ENCODE measurements at regions not wholly inside any gene's neighbourhood (a gene's known extent, or its start where the extent isn't known, plus 50 kb on each side); places are given as distances from the start of the nearest gene placed in this dataset.
"Not testable (repeated sequence)": the region's sequence is repeated elsewhere in the genome, so short reads cannot be mapped to it uniquely, and the experiment has no call there.

DNA sequence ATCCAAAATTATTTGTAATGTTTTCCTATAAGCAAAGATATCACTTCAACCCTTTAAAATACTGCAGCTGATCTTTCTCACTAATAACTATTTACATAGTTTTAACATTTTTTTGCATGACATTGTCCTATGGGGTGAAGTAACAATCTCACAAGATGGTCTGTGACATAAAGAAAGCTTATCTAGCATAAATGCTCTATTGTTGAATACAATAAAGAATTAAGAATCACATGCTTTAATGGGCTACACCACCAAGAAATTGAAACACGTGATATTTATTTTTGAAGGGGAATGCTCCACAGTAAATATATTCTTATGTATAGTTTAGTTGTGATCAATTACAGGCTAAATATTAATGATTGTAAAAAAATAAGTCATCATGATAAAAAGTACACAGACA, 441.1 kb downstream of the PTH2R start:
- H3K27ac Mint-ChIP-seq, result no peak overlapping the region
- no peaks in the 10 kb centered on the region for H3K4me1 Mint-ChIP-seq (ENCODE audit: low read depth)
- peaks cover 5% of the 10 kb centered on the region for H3K9me3 Mint-ChIP-seq
- H3K4me3 Mint-ChIP-seq, result no peak overlapping the region
- H3K27me3 Mint-ChIP-seq (ENCODE audit: low read depth), result no peaks in the 10 kb centered on the region
- no peaks in the 10 kb centered on the region for H3K36me3 Mint-ChIP-seq (ENCODE audit: low read depth)

DNA sequence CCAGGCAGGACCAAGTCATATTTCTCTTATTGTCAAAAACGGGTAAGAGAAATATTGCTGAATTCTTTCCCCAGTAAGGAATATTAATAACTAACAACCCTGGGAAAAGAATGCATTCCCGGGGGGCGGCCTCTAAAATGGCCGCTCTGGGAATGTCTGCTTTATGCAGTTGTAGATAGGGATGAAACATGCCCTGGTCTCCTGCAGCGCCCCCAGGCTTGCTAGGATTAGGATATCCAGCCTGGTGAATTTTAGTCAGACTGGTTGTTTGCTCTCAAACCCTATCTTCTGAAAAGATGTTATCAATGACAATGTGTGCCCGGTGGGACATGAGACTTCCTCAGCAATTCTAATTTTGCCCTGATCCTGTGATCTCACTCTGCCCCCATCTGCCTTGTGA, 448.1 kb downstream of the PTH2R start:
- Mint-ChIP-seq H3K9me3 (peaks cover 21% of the 10 kb centered on the region), H3K27ac (no peak overlapping the region), H3K36me3 (ENCODE audit: low read depth) (no peaks in the 10 kb centered on the region), H3K27me3 (ENCODE audit: low read depth) (no peaks in the 10 kb centered on the region), H3K4me3 (no peak overlapping the region), H3K4me1 (ENCODE audit: low read depth) (no peaks in the 10 kb centered on the region)

DNA sequence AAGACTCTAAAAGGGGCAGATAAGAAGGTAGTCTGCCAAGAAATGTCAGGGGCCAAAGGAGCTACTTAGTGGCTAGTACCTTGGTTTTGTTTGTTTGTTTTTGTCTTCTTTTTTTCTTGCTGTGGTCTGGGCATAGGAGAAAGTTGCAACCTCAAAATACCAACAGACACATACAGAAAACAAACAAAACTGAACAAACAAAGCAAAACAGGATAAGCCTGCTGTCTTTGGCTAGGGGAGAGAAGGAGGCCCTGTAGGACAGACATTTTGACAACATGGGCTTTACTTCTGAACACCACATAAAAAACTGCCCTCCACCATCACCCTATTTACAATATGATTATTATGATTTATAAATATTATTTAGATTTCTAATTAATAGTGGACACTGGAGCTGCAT, 460.8 kb downstream of the PTH2R start:
- H3K36me3 Mint-ChIP-seq (ENCODE audit: low read depth), result no peaks in the 10 kb centered on the region
- H3K27ac Mint-ChIP-seq, result no peak overlapping the region
- no peak overlapping the region for H3K4me3 Mint-ChIP-seq
- no peaks in the 10 kb centered on the region for H3K27me3 Mint-ChIP-seq (ENCODE audit: low read depth)
- no peaks in the 10 kb centered on the region for H3K4me1 Mint-ChIP-seq (ENCODE audit: low read depth)
- H3K9me3 Mint-ChIP-seq, result no peaks in the 10 kb centered on the region

DNA sequence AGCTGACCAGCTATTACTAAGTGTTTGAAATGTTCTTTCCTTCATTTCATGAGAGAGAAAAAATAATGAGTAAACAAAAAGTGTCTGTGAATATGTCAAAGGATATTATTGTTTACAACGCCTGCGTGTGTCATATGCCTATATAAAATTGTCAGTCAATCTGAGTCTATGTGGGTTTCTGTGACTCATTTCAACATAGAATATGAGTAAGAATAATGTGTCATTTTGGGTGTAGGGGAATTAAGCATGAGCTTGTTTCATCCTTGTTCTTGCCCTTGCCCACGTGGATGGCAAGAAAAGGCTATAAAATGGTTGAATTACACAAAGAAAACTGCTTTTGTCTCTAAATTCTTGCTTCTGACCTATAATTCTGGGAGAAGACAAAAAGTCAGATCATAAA, 466.0 kb downstream of the PTH2R start:
- Mint-ChIP-seq H3K27ac (no peak overlapping the region), H3K9me3 (no peaks in the 10 kb centered on the region), H3K4me1 (ENCODE audit: low read depth) (no peaks in the 10 kb centered on the region), H3K36me3 (ENCODE audit: low read depth) (no peaks in the 10 kb centered on the region), H3K27me3 (ENCODE audit: low read depth) (no peaks in the 10 kb centered on the region), H3K4me3 (no peak overlapping the region)

DNA sequence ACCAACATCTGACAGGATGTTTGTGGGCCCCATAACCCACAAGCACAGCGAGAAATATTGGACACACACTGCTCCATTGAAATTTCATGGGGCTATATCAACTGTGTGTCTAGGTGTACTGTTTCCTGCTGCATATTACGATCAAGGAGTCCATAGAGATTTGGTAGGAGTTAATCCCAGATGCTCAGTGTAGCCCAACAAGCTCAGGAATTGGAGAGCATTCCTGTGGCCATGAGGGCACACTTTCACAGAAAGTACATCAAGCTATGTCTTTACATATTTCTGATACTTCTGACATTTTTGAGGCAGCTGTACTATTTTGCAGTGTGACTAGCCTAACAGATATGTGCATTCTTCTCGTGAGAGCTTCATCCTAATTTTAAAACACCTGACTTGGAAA, 473.1 kb downstream of the PTH2R start:
- no peaks in the 10 kb centered on the region for H3K27me3 Mint-ChIP-seq (ENCODE audit: low read depth)
- H3K27ac Mint-ChIP-seq, result no peak overlapping the region
- no peaks in the 10 kb centered on the region for H3K9me3 Mint-ChIP-seq
- H3K4me3 Mint-ChIP-seq, result no peak overlapping the region
- H3K36me3 Mint-ChIP-seq (ENCODE audit: low read depth), result no peaks in the 10 kb centered on the region
- H3K4me1 Mint-ChIP-seq (ENCODE audit: low read depth), result no peaks in the 10 kb centered on the region

DNA sequence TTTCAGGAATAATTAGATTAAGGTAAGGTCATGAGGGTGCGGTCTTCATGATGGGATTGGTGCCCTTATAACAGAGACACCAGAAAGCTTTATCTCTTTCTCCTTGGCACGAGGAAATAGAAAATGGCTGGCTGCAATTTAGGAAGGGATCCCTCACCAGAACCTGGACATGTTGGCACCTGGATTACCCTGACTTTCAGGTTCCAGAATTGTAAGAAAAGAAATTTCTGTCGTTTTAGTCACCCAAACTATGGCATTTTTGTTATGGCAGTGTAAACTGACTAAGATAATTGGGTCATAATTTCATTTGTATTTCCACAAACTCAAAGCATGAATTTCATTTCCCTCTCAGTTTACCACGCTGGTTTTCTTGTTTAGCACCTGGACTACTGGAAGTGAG, 473.6 kb downstream of the PTH2R start:
- H3K27ac Mint-ChIP-seq, result no peak overlapping the region
- no peaks in the 10 kb centered on the region for H3K9me3 Mint-ChIP-seq
- H3K4me3 Mint-ChIP-seq, result no peak overlapping the region
- H3K27me3 Mint-ChIP-seq (ENCODE audit: low read depth), result no peaks in the 10 kb centered on the region
- H3K36me3 Mint-ChIP-seq (ENCODE audit: low read depth), result no peaks in the 10 kb centered on the region
- no peaks in the 10 kb centered on the region for H3K4me1 Mint-ChIP-seq (ENCODE audit: low read depth)

DNA sequence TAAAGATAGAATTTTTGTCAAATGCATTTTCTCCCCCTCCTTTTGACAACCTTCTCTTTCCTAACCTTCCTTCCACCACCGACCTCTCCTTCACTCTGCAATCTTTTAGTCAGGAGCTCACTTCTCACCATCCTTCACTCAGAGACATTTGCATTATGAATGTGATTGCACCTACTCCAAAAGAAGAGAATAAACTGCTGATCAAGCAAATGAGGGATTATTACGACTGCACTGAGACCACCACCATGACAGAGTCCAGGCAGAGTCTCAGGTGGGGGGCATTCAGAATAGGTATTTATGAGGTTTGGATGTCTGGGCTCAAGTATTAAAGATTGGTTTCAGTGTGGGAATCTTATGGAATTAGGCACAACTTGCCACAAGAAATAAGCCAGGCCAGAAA, 483.9 kb downstream of the PTH2R start:
- H3K9me3 Mint-ChIP-seq, result no peaks in the 10 kb centered on the region
- no peaks in the 10 kb centered on the region for H3K36me3 Mint-ChIP-seq (ENCODE audit: low read depth)
- no peaks in the 10 kb centered on the region for H3K27me3 Mint-ChIP-seq (ENCODE audit: low read depth)
- no peak overlapping the region for H3K4me3 Mint-ChIP-seq
- H3K4me1 Mint-ChIP-seq (ENCODE audit: low read depth), result no peaks in the 10 kb centered on the region
- no peak overlapping the region for H3K27ac Mint-ChIP-seq

DNA sequence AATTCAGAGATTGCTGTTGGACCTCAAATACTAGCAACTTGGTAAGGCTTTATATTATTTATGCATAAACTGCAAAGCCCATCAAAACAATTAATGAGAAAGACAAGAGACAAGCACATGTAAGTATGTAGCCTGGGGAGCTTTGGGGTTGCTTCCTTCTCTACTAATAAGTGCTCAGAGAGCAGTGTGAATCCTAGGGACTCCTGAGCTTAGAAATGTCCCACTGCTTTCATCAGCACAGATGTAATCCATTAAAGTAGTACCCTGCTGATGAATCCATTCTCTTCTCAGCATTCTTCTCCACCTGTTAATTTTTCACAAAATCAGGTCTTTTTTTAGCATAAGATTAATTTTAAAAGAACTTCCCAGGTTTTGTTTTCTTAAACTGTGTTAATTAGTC, 485.6 kb downstream of the PTH2R start:
- Mint-ChIP-seq H3K9me3 (no peaks in the 10 kb centered on the region), H3K27me3 (ENCODE audit: low read depth) (no peaks in the 10 kb centered on the region), H3K4me3 (no peak overlapping the region), H3K27ac (no peak overlapping the region), H3K4me1 (ENCODE audit: low read depth) (no peaks in the 10 kb centered on the region), H3K36me3 (ENCODE audit: low read depth) (no peaks in the 10 kb centered on the region)

DNA sequence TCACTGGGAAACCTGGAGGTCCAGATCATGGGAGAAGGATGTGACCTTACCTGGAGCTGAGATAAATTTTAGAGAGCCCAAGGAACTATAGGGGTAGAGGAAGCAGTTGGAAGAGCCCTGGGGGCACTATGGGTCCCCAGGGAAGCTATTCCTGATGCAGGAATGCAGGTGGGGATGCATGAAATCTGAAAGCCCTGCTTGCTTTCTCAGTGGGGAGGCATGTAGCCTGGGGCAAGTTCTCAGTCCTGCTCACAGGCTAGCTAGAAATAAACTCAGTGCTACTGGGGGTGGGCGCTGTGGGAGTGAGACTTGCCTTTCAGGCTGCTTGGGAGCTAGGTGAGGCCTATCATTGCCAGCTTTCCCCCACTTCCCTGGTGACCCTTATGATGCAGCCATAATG, 499.7 kb downstream of the PTH2R start:
- Mint-ChIP-seq H3K36me3 (ENCODE audit: low read depth) (no peaks in the 10 kb centered on the region), H3K27ac (no peak overlapping the region), H3K27me3 (ENCODE audit: low read depth) (no peaks in the 10 kb centered on the region), H3K9me3 (no peaks in the 10 kb centered on the region), H3K4me1 (ENCODE audit: low read depth) (no peaks in the 10 kb centered on the region), H3K4me3 (no peak overlapping the region)

DNA sequence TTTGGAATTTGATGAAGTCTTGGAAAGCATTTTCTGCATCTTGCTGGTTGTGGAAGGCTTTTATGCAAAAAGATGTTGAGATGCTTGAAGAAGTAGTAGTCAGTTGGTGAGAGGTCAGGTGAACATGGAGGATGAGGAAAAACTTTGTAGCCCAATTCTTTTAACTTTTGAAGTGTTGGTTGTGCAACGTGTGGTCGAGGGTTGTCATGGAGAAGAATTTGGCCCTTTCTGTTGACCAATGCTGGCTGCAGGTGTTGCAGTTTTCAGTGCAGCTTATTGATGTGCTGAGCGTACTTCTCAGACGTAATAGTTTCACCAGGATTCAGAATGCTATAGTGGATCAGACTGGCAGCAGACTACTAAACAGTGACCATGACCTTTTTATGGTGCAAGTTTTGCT, 508.4 kb upstream of the MAP2 start:
- Mint-ChIP-seq H3K27ac (no peak overlapping the region), H3K27me3 (ENCODE audit: low read depth) (no peaks in the 10 kb centered on the region), H3K4me3 (no peak overlapping the region), H3K9me3 (no peaks in the 10 kb centered on the region), H3K36me3 (ENCODE audit: low read depth) (no peaks in the 10 kb centered on the region), H3K4me1 (ENCODE audit: low read depth) (no peaks in the 10 kb centered on the region)

DNA sequence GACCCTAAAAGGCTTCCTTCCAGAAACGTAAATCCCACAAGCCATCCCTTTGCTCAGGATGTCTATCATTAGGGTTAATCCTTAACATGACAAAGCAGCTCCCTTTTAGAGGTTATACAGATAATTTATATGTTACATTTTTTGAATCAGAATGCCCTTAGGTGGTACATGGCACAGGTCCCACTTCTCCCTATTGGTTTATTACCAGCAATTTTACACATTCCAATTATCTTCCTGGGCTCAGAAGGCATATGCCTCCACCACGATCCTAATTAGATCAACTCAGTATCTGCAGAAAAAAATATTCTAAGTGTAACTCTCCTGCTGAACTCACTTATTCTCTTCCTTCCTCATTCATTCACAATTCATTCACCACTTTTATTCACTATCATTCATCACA, 507.0 kb upstream of the MAP2 start:
- H3K27me3 Mint-ChIP-seq (ENCODE audit: low read depth), result no peaks in the 10 kb centered on the region
- H3K9me3 Mint-ChIP-seq, result peaks cover 8% of the 10 kb centered on the region
- no peak overlapping the region for H3K27ac Mint-ChIP-seq
- H3K4me3 Mint-ChIP-seq, result no peak overlapping the region
- no peaks in the 10 kb centered on the region for H3K36me3 Mint-ChIP-seq (ENCODE audit: low read depth)
- no peaks in the 10 kb centered on the region for H3K4me1 Mint-ChIP-seq (ENCODE audit: low read depth)

DNA sequence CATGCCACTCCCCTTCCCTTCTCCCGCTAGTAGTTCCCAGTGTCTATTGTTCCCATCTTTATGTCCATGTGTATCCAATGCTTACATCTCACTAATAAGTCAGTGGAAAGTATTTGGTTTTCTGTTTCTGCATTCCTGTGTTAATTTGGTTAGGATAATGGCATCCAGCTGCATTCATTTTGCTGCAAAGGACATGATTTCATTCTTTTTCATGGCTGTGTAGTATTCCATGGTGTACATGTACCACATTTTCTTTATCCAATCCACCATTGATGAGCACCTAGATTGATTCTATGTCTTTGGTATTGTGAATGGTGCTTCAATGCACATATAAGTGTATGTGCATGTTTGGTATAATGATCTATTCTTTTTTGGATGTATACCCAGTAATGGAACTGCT, 502.5 kb upstream of the MAP2 start:
- H3K9me3 Mint-ChIP-seq, result peaks cover 19% of the 10 kb centered on the region
- H3K36me3 Mint-ChIP-seq (ENCODE audit: low read depth); H3K4me1 Mint-ChIP-seq (ENCODE audit: low read depth); H3K27me3 Mint-ChIP-seq (ENCODE audit: low read depth); H3K27ac Mint-ChIP-seq; H3K4me3 Mint-ChIP-seq: not testable (repeated sequence)

DNA sequence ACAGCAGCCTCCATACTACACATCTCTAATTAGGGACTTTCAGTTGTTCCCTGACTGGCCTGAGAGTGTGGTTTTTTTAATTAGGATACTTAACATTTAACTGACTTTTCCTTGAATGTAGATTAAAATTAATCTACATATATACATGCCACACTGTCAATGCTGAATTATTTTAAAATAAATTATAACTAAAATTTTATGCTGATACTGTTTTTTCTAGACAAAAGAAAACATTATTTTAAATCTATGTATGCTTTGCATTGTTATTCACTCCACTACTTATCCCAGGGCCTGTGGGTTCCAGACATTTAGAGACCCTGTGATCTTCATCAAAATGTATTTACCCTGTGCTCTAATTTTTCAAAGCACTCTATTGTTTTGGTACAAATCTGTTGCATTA, 496.0 kb upstream of the MAP2 start:
- no peaks in the 10 kb centered on the region for H3K4me1 Mint-ChIP-seq (ENCODE audit: low read depth)
- no peaks in the 10 kb centered on the region for H3K27me3 Mint-ChIP-seq (ENCODE audit: low read depth)

DNA sequence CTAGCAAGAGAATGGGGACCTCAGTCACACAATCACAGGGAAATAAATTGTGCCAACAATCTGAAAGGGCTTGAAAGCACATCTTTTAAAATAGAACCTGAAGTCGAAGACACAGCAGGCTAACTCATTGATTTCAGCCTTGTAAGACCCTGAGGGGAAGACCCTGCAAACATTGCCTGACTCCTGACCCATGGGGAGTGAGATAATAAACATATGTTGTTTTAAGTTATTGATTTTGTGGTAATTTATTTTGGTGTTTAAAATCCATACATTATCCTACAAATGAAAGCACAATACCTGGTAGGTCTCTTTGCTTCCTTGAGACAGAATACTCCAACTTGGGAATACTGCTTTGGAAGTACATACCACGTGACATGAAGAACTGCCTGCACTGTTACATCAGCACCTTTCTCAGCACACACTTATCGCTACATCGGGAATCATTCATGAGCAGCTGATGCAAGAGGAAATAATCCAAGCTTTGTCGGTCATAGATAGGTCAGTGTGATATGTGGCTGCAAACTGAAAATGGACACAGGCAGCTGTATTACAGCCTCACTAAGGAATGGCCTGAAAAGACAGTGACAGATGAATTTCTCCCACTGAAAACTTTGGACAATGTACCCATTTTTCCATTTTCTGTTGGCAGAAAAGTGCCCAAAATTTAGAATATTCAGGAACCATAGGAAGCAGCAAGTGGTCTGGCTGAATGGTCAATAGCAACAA, 494.5 kb upstream of the MAP2 start:
- Mint-ChIP-seq H3K4me1 (ENCODE audit: low read depth) (no peaks in the 10 kb centered on the region), H3K9me3 (no peaks in the 10 kb centered on the region), H3K36me3 (ENCODE audit: low read depth) (no peaks in the 10 kb centered on the region), H3K4me3 (no peak overlapping the region), H3K27me3 (ENCODE audit: low read depth) (no peaks in the 10 kb centered on the region), H3K27ac (no peak overlapping the region)

More for the DNA sequence above, 496.0 kb upstream of the MAP2 start:
- Mint-ChIP-seq H3K36me3 (ENCODE audit: low read depth) (no peaks in the 10 kb centered on the region), H3K4me3 (no peak overlapping the region), H3K9me3 (peaks cover 3% of the 10 kb centered on the region), H3K27ac (no peak overlapping the region)

DNA sequence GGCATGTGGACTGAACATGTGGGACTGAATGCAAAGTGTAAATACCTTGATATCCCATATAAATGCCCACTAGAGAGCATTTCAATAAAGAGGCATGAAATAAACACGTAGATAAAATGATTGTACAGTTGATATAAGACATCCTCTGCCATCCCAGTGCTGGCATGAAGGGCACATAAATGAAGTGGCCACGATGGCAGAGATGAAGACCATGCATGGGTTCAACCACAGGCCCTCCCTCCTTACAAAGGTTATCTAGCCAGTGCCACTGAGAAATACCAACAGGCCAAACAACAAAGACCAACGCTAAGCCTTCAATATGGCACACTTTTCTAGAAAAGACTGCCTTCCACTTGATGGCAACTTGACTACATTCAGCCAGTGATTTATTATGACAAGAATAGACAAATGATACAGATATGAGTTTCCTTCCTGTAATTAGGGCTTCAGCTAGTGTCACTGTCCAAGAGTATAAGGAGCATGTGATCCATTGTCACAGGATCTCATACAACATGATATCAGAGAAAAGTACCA, 493.9 kb upstream of the MAP2 start:
- H3K4me3 Mint-ChIP-seq, result no peak overlapping the region
- no peaks in the 10 kb centered on the region for H3K27me3 Mint-ChIP-seq (ENCODE audit: low read depth)
- H3K36me3 Mint-ChIP-seq (ENCODE audit: low read depth), result no peaks in the 10 kb centered on the region
- H3K27ac Mint-ChIP-seq, result no peak overlapping the region
- no peaks in the 10 kb centered on the region for H3K4me1 Mint-ChIP-seq (ENCODE audit: low read depth)
- H3K9me3 Mint-ChIP-seq, result no peaks in the 10 kb centered on the region

DNA sequence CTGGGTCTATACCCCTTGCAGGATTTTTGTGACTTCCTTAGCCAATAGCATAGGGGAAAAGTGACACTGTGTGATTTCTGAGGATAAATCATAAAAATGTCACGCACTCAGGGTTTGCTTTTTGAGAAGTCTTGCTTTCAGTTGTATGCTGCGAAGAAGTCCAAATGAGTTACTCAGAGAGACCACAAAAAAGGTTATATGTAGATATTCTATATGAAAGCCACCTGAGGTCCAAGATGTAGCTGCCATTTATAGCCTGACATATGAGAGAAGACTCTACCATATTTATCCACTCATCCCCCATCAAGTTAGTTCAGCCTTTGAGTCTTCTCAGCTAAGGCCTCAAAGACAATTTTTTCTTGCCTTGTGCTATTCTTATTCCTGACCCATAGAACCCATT, 488.3 kb upstream of the MAP2 start:
- H3K27ac Mint-ChIP-seq, result no peak overlapping the region
- no peaks in the 10 kb centered on the region for H3K27me3 Mint-ChIP-seq (ENCODE audit: low read depth)
- H3K4me1 Mint-ChIP-seq (ENCODE audit: low read depth), result no peaks in the 10 kb centered on the region
- H3K4me3 Mint-ChIP-seq, result no peak overlapping the region
- H3K9me3 Mint-ChIP-seq, result no peaks in the 10 kb centered on the region
- no peaks in the 10 kb centered on the region for H3K36me3 Mint-ChIP-seq (ENCODE audit: low read depth)
